GM12878 (cell line): ENCODE measurements at regions not wholly inside any gene's neighbourhood (a gene's known extent, or its start where the extent isn't known, plus 50 kb on each side); places are given as distances from the start of the nearest gene placed in this dataset.

Experiments used
- HDAC2 ChIP-seq: fragments of 200-600 bp; sonication (generic); IDR thresholded peaks from 2 replicates; pipeline ENCODE4 v1.6.1; 2017
- POLR2AphosphoS5 ChIP-seq: IDR thresholded peaks from 2 replicates; pipeline ENCODE4 v1.6.1; 2011; ENCODE audit warnings: mild to moderate bottlenecking, low read length, inconsistent platforms
- ZBTB33 ChIP-seq: fragments of 450-650 bp; IDR thresholded peaks from 2 replicates; pipeline ENCODE4 v1.6.1; 2017; ENCODE audit warnings: mild to moderate bottlenecking
- TF ChIP-seq, protein P1 (sequence below), 3 experiments: IDR thresholded peaks in 2 of 3; conservative IDR thresholded peaks in 1 of 3; 2 replicates each; pipeline ENCODE4 v1.5.1; 2011; ENCODE audit warnings: low read depth in 3 of 3, low read length in 3 of 3, mild to moderate bottlenecking in 3 of 3, control low read depth in 2 of 3, moderate library complexity in 2 of 3, inconsistent platforms in 1 of 3, mixed read lengths in 1 of 3; ENCODE audit not compliant: control insufficient read depth in 2 of 3, insufficient read depth in 1 of 3; ENCODE audit errors: extremely low read depth in 1 of 3

DNA sequence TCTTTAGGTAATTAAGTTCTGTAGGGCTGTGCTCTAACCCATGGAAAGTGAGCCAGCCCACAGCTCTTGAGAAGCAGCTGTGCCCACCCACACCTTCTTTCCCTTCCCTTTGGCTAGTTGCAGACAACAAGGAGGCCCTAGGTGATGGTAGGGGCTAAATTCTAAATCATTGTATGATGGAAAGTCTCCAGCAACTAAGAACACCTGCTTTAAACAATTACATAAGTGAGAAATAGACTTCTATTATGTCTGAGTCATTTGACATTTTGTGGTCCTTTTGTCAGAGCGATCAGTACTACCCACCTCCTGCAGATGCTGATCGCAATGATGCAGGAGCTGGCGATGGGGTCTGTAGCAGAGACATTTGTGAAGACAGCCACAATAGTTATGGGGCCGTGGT, 79.6 kb downstream of the TEX51 start:
- TF ChIP-seq, protein P1, sequence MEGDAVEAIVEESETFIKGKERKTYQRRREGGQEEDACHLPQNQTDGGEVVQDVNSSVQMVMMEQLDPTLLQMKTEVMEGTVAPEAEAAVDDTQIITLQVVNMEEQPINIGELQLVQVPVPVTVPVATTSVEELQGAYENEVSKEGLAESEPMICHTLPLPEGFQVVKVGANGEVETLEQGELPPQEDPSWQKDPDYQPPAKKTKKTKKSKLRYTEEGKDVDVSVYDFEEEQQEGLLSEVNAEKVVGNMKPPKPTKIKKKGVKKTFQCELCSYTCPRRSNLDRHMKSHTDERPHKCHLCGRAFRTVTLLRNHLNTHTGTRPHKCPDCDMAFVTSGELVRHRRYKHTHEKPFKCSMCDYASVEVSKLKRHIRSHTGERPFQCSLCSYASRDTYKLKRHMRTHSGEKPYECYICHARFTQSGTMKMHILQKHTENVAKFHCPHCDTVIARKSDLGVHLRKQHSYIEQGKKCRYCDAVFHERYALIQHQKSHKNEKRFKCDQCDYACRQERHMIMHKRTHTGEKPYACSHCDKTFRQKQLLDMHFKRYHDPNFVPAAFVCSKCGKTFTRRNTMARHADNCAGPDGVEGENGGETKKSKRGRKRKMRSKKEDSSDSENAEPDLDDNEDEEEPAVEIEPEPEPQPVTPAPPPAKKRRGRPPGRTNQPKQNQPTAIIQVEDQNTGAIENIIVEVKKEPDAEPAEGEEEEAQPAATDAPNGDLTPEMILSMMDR (IDR thresholded peaks at IDR 0.05 in 2 of 3, conservative IDR thresholded peaks at IDR 0.05 in 1 of 3; ENCODE audit: control insufficient read depth in 2 of 3, extremely low read depth in 1 of 3, insufficient read depth in 1 of 3, low read depth in 3 of 3, low read length in 3 of 3), result no peak
- no peak for TF ChIP-seq ZBTB33
- TF ChIP-seq HDAC2, result no peak
- no peak for TF ChIP-seq POLR2AphosphoS5
